DND-41 (cell line): ENCODE measurements at regions not wholly inside any gene's neighbourhood (a gene's known extent, or its start where the extent isn't known, plus 50 kb on each side); places are given as distances from the start of the nearest gene placed in this dataset.

Experiments used
- CTCF ChIP-seq: IDR thresholded peaks from 2 replicates; pipeline ENCODE4 v1.5.1; 2012; ENCODE audit warnings: borderline replicate concordance, low read length, moderate library complexity, mild to moderate bottlenecking; ENCODE audit not compliant: poor library complexity, severe bottlenecking; ENCODE audit errors: extremely low read depth
- EZH2 ChIP-seq: IDR thresholded peaks from 3 replicates; pipeline ENCODE4 v1.6.1; 2012; ENCODE audit warnings: borderline replicate concordance, low read depth, mild to moderate bottlenecking, moderate library complexity, low read length, inconsistent platforms; ENCODE audit not compliant: severe bottlenecking

- TF ChIP-seq CTCF, result no peak
- TF ChIP-seq EZH2, result no peak
These were observed 110.8 kb downstream of the DAD1 start for GRCh38 chr14:22478247-22478646.
